Hepatocyte (in vitro differentiated cells): ENCODE measurements at regions not wholly inside any gene's neighbourhood (a gene's known extent, or its start where the extent isn't known, plus 50 kb on each side); places are given as distances from the start of the nearest gene placed in this dataset.

Experiments used
- EZH2 ChIP-seq: fragments of 200-600 bp; sonication (generic); IDR thresholded peaks from 2 replicates; pipeline ENCODE4 v1.6.1; 2016; ENCODE audit warnings: antibody characterized with exemption, mild to moderate bottlenecking, borderline replicate concordance
- TF ChIP-seq, protein P1 (sequence below): fragments of 200-600 bp; sonication (generic); IDR thresholded peaks from 2 replicates; pipeline ENCODE4 v1.5.1; 2016; ENCODE audit warnings: antibody characterized with exemption, mild to moderate bottlenecking; ENCODE audit not compliant: poor library complexity

DNA sequence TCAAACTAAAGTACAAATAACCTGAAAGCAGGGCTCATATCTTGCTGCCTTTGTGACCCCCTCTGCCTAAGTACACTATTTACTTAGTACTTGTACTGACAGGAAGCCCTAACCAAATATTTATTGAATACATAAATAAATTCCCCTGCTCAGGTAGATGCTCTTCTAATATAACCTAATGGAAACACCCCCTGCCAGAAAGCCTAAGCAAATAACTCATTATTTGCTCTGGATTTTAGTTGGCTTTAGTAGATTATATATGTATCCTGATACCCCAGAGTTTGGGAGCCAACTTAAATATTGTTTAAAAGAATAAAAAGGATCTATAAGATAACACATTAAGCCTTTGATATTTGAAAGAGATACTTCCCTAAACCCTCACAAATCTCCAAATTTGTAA, 318.2 kb downstream of the PPP1R2C start:
- TF ChIP-seq, protein P1, sequence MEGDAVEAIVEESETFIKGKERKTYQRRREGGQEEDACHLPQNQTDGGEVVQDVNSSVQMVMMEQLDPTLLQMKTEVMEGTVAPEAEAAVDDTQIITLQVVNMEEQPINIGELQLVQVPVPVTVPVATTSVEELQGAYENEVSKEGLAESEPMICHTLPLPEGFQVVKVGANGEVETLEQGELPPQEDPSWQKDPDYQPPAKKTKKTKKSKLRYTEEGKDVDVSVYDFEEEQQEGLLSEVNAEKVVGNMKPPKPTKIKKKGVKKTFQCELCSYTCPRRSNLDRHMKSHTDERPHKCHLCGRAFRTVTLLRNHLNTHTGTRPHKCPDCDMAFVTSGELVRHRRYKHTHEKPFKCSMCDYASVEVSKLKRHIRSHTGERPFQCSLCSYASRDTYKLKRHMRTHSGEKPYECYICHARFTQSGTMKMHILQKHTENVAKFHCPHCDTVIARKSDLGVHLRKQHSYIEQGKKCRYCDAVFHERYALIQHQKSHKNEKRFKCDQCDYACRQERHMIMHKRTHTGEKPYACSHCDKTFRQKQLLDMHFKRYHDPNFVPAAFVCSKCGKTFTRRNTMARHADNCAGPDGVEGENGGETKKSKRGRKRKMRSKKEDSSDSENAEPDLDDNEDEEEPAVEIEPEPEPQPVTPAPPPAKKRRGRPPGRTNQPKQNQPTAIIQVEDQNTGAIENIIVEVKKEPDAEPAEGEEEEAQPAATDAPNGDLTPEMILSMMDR = no peak
- no peak for TF ChIP-seq EZH2
